Endodermal cell (in vitro differentiated cells): ENCODE measurements at regions not wholly inside any gene's neighbourhood (a gene's known extent, or its start where the extent isn't known, plus 50 kb on each side); places are given as distances from the start of the nearest gene placed in this dataset.
A peak's percentile ranks its signal among the peaks of the same experiment; 100 is the strongest.

Experiments used
- DNase-seq: peaks from one replicate; pipeline ENCODE4 v3.0.0-alpha.2; 2017
- H3K27ac ChIP-seq: 2 replicates; pipeline ENCODE4 v1.5.1; 2013; ENCODE audit warnings: mild to moderate bottlenecking, low read depth, low read length, moderate library complexity
- H3K27me3 ChIP-seq: 2 replicates; pipeline ENCODE4 v1.6.1; 2013; ENCODE audit warnings: mild to moderate bottlenecking, low read length, moderate library complexity; ENCODE audit not compliant: insufficient read depth, control insufficient read depth, poor library complexity, severe bottlenecking
- H3K36me3 ChIP-seq: 2 replicates; pipeline ENCODE4 v1.7.0; 2013; ENCODE audit warnings: mild to moderate bottlenecking, low read length, moderate library complexity; ENCODE audit not compliant: control insufficient read depth, insufficient read depth
- H3K4me1 ChIP-seq: one replicate; pipeline ENCODE4 v1.7.0; 2013; ENCODE audit warnings: low read length; ENCODE audit not compliant: control insufficient read depth, insufficient read depth
- H3K4me3 ChIP-seq: 2 replicates; pipeline ENCODE4 v1.5.1; 2013; ENCODE audit warnings: mild to moderate bottlenecking, low read length, moderate library complexity
- H3K9ac ChIP-seq: 2 replicates; pipeline ENCODE4 v1.6.1; 2013; ENCODE audit warnings: mild to moderate bottlenecking, low read length, moderate library complexity; ENCODE audit not compliant: poor library complexity, severe bottlenecking; ENCODE audit errors: extremely low read depth
- H3K9me3 ChIP-seq: 2 replicates; pipeline ENCODE4 v1.6.1; 2013; ENCODE audit warnings: mild to moderate bottlenecking, low read length, moderate library complexity; ENCODE audit not compliant: control insufficient read depth
- H3K27ac Mint-ChIP-seq: 2 replicates; pipeline ENCODE4 v1.8.0; 2020; ENCODE audit warnings: mixed read lengths
- H3K27me3 Mint-ChIP-seq: 2 replicates; pipeline ENCODE4 v1.8.0; 2021; ENCODE audit warnings: mild to moderate bottlenecking, mixed read lengths; ENCODE audit not compliant: insufficient read depth
- H3K36me3 Mint-ChIP-seq: 2 replicates; pipeline ENCODE4 v1.8.0; 2020; ENCODE audit warnings: low read depth, mixed read lengths
- H3K4me1 Mint-ChIP-seq: 2 replicates; pipeline ENCODE4 v1.8.0; 2020; ENCODE audit warnings: mixed read lengths
- H3K4me3 Mint-ChIP-seq: 2 replicates; pipeline ENCODE4 v1.8.0; 2020; ENCODE audit warnings: mild to moderate bottlenecking, moderate library complexity, mixed read lengths
- H3K9me3 Mint-ChIP-seq: 2 replicates; pipeline ENCODE4 v1.8.0; 2020; ENCODE audit warnings: mild to moderate bottlenecking, mixed read lengths
- WGBS, 2 experiments: methylation state at CpG; one replicate each; pipeline versions ENCODE4 v1.1.5 to v1.1.7; 2013; ENCODE audit warnings: missing lambda C conversion rate in 2 of 2, mixed read lengths in 1 of 2; ENCODE audit not compliant: insufficient coverage in 1 of 2, insufficient read length in 1 of 2; 5-methylcytosine and 5-hydroxymethylcytosine counted together
- TF ChIP-seq, protein P1 (sequence below): fragments of 200-600 bp; sonication (generic); conservative IDR thresholded peaks from 2 replicates; pipeline ENCODE4 v1.5.0; 2021; ENCODE audit warnings: antibody characterized with exemption, mild to moderate bottlenecking

DNA sequence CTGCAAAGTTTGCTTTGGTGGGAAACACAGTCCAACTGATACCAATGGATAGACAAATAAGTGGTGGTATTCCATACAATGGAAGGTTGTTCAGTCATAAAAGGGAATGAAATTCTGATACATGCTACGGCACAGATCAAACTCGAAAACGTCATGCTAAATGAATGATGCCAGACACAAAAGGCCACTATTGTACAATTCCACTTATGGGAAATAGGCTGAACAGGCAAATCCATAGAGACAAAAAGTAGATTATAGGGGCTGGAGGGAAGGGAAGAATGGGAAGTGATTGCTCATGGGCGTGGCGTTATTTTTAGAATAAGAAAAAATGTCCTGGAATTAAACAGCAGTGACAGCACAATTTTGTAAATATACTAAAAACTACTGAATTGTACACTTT, 66.0 kb upstream of the FOXK1 start:
- 94 to 100% methylated on average over 3 to 5 of the region's 5 CpGs for WGBS, 2 experiments
- H3K36me3 ChIP-seq: no peaks in the 10 kb centered on the region
- no peaks in the 10 kb centered on the region for H3K4me1 ChIP-seq
- no peak overlapping the region for H3K9ac ChIP-seq
- Mint-ChIP-seq H3K36me3 (no peaks in the 10 kb centered on the region), H3K27me3 (peaks cover 4% of the 10 kb centered on the region), H3K27ac (no peak overlapping the region), H3K9me3 (peaks cover 21% of the 10 kb centered on the region), H3K4me1 (peaks cover 9% of the 10 kb centered on the region), H3K4me3 (no peak overlapping the region)
- TF ChIP-seq, protein P1, sequence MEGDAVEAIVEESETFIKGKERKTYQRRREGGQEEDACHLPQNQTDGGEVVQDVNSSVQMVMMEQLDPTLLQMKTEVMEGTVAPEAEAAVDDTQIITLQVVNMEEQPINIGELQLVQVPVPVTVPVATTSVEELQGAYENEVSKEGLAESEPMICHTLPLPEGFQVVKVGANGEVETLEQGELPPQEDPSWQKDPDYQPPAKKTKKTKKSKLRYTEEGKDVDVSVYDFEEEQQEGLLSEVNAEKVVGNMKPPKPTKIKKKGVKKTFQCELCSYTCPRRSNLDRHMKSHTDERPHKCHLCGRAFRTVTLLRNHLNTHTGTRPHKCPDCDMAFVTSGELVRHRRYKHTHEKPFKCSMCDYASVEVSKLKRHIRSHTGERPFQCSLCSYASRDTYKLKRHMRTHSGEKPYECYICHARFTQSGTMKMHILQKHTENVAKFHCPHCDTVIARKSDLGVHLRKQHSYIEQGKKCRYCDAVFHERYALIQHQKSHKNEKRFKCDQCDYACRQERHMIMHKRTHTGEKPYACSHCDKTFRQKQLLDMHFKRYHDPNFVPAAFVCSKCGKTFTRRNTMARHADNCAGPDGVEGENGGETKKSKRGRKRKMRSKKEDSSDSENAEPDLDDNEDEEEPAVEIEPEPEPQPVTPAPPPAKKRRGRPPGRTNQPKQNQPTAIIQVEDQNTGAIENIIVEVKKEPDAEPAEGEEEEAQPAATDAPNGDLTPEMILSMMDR: no peak
- H3K27ac ChIP-seq: no peak overlapping the region
- no peak overlapping the region for H3K4me3 ChIP-seq
- H3K27me3 ChIP-seq: no peaks in the 10 kb centered on the region
- H3K9me3 ChIP-seq: peaks cover 14% of the 10 kb centered on the region
- DNase-seq: no peak

DNA sequence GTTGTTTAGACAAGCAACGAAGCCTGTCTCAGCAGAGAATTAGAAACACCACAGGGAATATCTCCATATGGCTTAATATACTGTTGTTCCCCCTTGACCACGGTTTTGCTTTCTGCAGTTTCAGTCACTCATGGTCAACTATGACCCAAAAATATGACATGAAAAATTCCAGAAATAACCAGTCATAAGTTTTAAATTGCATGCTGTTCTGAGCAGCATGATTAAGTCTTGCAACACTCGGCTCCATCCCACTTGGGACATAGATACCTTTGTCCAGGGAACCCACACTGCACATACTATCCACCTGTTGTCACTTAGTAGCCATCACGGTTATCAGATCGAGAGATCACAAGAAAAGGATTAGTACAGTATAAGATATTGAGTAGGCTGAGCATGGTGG, 60.7 kb upstream of the FOXK1 start:
- Histone ChIP-seq H3K27ac (no peak overlapping the region), H3K4me1 (no peaks in the 10 kb centered on the region), H3K9ac (no peak overlapping the region), H3K9me3 (peaks cover 23% of the 10 kb centered on the region), H3K27me3 (no peaks in the 10 kb centered on the region), H3K4me3 (peak overlapping the region; percentile 45), H3K36me3 (no peaks in the 10 kb centered on the region)
- 80 to 92% methylated on average over 3 to 5 of the region's 5 CpGs for WGBS, 2 experiments
- H3K27me3 Mint-ChIP-seq: peaks cover 8% of the 10 kb centered on the region
- no peak for DNase-seq
- peaks cover 32% of the 10 kb centered on the region for H3K9me3 Mint-ChIP-seq
- no peak overlapping the region for H3K4me3 Mint-ChIP-seq
- H3K36me3 Mint-ChIP-seq: no peaks in the 10 kb centered on the region
- H3K27ac Mint-ChIP-seq: no peak overlapping the region
- H3K4me1 Mint-ChIP-seq: peaks cover 7% of the 10 kb centered on the region
- TF ChIP-seq, protein P1: no peak

DNA sequence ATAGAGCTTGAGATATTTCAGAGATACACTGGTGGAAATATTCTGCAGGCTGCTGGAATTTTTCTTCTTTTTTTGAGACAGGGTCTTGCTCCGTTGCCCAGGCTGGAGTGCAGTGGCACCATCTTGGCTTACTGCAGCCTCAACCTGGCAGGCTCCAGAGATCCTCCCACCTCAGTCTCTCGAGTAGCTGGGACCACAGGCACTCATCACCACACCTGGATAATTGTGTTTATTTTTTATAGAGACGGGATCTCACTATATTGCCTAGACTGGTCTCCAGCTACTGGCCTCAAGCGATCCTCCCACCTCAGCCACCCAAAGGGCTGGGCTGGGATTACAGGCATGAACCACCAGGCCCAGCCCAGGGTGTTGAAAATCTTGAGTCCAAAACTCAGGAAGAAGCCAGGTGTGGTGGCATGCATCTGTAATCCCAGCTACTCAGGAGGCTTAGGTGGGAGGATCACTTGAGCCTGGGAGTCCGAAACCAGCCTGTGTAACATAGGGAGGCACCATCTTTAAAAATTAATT, 55.7 kb upstream of the FOXK1 start:
- Mint-ChIP-seq H3K4me3 (no peak overlapping the region), H3K27me3 (peaks cover 38% of the 10 kb centered on the region), H3K36me3 (no peaks in the 10 kb centered on the region), H3K4me1 (peaks cover 20% of the 10 kb centered on the region), H3K9me3 (peaks cover 25% of the 10 kb centered on the region), H3K27ac (no peak overlapping the region)
- Histone ChIP-seq H3K4me3 (no peak overlapping the region), H3K9me3 (peaks cover 20% of the 10 kb centered on the region), H3K9ac (no peak overlapping the region), H3K27me3 (peaks cover 20% of the 10 kb centered on the region), H3K27ac (no peak overlapping the region), H3K4me1 (peaks cover 8% of the 10 kb centered on the region), H3K36me3 (no peaks in the 10 kb centered on the region)
- WGBS, 2 experiments: 83 to 90% methylated on average over 2 to 5 of the region's 5 CpGs
- DNase-seq: peak; percentile 57
- TF ChIP-seq, protein P1: peak; percentile 43
